Kidney glomerular epithelial cell (primary cell): ENCODE measurements at regions not wholly inside any gene's neighbourhood (a gene's known extent, or its start where the extent isn't known, plus 50 kb on each side); places are given as distances from the start of the nearest gene placed in this dataset.
"Not testable (repeated sequence)": the region's sequence is repeated elsewhere in the genome, so short reads cannot be mapped to it uniquely, and the experiment has no call there.

ENCODE experiments used
- DNase-seq: peaks from one replicate; lab custom pipeline; 2025; lab: John Stamatoyannopoulos, UW

GRCh38 chrY:21034151-21035061 lies 278.5 kb downstream of the RPS4Y2 start:
- DNase-seq, result no peak

DNA sequence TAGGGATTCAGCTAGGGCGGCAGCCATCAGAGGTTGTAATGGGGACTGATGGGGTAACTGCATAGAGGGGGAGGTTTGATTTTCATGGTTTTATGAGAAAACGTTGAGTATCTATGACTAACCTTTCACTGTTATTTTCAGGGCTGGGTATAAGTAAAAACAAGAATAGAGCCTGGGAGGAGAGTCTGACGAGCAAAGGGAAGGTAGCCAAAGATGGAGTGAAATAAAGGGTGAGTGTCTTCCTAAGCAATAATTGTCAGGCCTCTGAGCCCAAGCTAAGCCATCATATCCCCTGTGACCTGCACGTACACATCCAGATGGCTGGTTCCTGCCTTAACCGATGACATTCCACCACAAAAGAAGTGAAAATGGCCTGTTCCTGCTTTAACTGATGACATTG lies 281.5 kb downstream of the RPS4Y2 start:
- DNase-seq, result not testable (repeated sequence)

- DNase-seq, result no peak
Observed at GRCh38 chrY:21039811-21040210, 283.9 kb downstream of the RPS4Y2 start.

GRCh38 chrY:21040711-21041110 lies 284.8 kb downstream of the RPS4Y2 start:
- DNase-seq, result not testable (repeated sequence)

- no peak for DNase-seq
Observed at GRCh38 chrY:21073079-21073478, 317.2 kb downstream of the RPS4Y2 start.

DNA sequence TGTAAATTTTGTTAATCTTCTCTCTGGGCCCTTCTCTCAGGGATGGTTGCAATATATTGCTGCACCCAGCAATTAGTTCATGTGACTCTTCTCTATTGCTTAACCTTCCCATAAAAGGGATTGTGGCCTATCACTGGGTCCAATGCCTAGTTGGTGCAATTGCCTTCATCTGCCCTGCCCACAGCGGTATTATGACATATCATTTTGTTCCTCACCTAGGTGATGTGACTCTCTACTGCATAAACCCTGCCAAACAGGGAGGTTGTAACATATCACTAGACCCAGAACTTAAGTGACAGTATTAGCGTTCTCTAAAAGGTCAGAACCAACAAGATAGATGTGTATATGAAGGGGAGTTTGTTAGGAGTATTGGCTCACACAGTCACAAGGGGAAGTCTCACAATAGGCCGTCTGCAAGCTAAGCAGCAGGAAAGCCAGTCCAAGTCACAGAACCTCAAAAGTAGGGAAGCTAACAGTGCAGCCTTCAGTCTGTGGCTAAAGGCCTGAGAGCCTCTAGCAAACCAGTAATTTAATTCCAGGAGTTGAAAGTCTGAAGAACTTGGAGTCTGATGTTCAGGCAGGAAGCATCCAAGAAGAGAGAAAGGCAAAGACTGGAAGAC lies 317.8 kb downstream of the RPS4Y2 start:
- DNase-seq, result no peak

GRCh38 chrY:21075658-21076057 lies 319.8 kb downstream of the RPS4Y2 start:
- DNase-seq, result no peak

GRCh38 chrY:21079670-21080069 lies 323.8 kb downstream of the RPS4Y2 start:
- DNase-seq, result no peak

DNA sequence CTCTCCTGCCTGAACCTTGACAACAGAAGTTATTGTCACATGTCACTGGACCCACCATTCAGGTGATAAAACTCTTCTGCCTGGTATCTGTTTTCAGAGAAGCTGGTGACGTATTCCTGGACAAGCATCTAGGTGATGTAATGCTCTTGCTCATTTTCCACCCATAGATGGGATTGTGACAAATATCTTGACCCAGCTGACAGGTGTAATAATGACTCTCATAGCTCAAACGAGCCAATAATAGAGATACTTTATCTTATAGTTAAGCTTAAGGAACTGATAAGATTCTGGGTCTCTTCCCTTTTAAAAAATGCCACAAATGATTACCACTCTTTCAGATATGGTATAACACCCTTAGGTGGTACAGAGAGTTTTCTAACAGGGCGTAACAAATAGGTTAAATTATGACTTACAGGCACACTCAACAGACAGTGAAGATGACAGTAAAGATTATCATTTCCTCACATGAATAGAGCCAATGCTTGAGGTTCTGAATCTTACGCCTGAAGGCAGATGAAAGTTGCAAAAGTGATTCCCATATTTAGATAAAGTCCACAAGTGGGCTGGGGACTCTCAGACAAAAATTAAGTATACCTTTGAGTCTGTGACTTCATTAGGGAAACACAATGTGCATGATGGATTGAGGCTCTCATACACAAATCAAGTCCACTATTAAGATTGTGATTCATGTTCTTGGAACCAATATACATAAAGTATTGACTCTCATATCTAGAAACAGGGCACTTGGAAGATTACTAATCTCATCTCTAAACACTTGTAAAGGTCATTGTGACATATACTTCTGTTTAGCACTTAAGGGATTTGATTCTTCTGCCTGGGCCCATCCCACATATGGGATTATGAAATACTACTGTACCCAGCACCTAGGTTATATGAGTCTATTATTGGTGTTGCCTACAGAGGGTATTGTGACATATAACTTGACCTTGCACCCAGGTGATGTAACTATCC lies 326.0 kb downstream of the RPS4Y2 start:
- no peak for DNase-seq

GRCh38 chrY:21082639-21083038 lies 326.7 kb downstream of the RPS4Y2 start:
- no peak for DNase-seq

DNA sequence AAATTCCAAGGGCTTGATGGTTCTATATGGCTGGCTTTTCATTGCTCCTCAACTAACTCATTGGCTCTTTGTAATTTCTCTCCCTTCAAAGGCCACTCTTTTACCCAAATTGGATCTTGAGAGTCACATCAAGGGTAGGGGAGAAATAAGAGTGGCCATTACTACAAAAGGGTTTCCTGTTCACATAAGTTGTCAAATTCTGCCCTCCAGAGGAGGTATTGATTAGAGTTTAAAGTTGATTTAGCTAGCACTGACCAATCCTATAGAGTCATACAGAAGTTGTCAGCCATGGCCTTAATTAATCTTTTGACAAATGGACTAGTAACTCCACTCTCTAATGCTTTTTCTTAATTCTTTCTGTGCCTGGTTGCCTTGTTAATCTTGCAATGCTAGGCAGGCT lies 336.0 kb downstream of the RPS4Y2 start:
- DNase-seq, result no peak

DNA sequence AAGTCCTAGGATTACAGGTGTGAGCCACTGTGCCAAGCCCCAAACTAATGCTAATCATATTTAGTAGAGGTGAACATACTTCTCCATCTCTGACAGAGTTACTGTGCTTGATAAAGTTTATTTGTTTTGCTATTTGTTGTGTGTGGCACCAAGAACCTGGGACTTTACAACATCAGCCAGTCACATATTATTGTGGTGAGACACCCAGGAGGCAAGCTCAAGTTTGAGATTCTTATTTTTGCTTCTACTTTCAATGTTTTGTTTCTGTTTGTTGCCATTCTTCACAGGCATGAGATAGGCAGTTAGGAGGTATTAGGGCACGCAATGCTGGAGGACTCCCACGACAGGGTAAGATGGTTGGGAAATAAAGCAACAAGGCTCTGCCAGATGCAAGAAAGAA lies 346.6 kb downstream of the RPS4Y2 start:
- DNase-seq, result no peak

- no peak for DNase-seq
Observed at GRCh38 chrY:21103885-21104284, 348.0 kb downstream of the RPS4Y2 start.

- DNase-seq, result no peak
Observed at GRCh38 chrY:21105529-21105928, 349.6 kb downstream of the RPS4Y2 start.

DNA sequence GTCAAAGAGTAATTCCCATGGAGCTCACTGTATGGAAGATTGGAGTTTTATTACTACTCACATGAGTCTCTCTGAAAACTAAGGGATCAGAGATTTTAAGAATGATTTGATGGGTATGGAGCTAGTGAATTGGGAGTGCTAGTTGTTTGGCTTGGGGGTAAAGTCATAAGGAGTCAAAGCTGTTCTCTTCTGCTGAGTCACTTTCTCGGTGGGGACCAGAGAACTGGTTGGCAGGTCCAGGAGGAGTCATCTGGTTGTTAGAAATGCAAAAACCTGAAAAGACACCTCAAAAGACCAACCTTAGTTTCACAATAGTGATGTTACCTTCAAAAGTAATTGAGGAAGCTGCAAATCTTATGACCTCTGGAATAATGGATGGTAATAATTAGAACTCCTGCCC lies 355.4 kb downstream of the RPS4Y2 start:
- DNase-seq, result no peak

DNA sequence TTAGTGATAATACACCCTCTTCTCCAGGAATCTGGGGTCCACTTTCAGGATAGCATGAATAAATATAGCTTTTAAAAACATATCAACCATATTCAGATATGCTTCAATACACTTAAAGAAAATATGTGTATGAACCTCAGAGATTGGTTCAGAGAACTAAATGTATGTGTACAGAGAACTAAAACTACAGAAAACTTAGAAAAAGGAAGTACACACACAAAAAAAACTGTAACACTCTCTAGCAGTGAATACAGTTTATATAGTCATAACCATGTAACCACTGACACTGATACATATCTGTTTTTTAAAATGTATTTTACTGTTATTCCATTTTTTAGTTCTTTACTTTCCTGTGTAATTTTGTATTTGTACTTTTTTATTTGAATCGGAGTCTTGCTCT lies 365.2 kb downstream of the RPS4Y2 start:
- DNase-seq, result no peak

GRCh38 chrY:21135591-21135990 lies 375.5 kb upstream of the RBMY1B start:
- no peak for DNase-seq

- DNase-seq, result no peak
Observed at GRCh38 chrY:21138056-21138758, 372.9 kb upstream of the RBMY1B start.

- DNase-seq, result no peak
Observed at GRCh38 chrY:21146331-21146730, 364.8 kb upstream of the RBMY1B start.

DNA sequence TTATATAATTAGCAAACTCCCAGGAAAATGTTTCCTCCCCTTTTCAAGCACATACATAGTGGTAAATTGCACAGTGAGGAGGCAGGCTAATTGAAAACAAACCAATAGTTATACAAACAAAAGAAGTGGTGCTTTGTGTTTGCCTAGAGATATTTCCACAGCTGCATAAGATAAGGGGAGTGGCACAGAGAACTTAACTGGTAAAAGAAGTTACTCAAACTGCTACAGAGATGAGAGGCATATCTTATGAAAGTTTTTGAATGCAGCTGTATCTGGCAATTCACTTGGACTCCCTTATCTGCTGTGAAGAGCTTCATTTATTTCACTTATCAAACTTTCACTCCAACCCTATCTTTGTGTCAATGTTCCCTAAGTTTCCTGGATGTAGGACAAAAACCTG lies 361.2 kb upstream of the RBMY1B start:
- DNase-seq, result no peak

DNA sequence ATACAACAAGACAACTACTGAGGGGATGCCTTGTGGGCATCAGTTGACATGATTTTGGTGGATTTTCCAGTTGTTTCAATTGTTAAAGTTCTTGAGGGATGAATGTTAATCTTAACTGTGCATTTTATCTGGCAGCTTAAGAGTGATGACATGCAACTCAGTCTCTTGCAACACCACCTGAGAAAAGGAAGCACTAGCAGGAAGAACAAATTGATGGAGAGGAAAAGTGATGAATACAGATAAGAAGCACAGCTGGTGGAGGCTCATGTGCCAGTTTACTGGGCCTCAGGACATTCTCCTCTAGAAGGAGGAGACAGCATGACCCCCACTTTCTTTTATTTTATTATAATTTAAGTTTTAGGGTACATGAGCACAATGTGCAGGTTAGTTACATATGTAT lies 341.3 kb upstream of the RBMY1B start:
- DNase-seq, result no peak
